AG04449 (cell line): ENCODE measurements at regions not wholly inside any gene's neighbourhood (a gene's known extent, or its start where the extent isn't known, plus 50 kb on each side); places are given as distances from the start of the nearest gene placed in this dataset.

Source experiments
- CTCF ChIA-PET: fragments of 350-600 bp; formaldehyde crosslinking; extraction: SDS; loops from one replicate; lab custom pipeline; 2021; ENCODE audit warnings: antibody characterized with exemption; lab: Yijun Ruan, JAX
- POLR2A ChIA-PET: fragments of 400-600, 350-600 bp; formaldehyde crosslinking; extraction: SDS; loops from one replicate; lab custom pipeline; 2020; ENCODE audit warnings: antibody characterized with exemption, inconsistent platforms; lab: Yijun Ruan, JAX
- DNase-seq: peaks from one replicate; pipeline ENCODE4 v3.0.0-alpha.2; 2010; ENCODE audit warnings: low read depth, low spot score
- H3K4me3 ChIP-seq: 2 replicates; pipeline ENCODE4 v1.5.1; 2011; ENCODE audit warnings: low read depth, mild to moderate bottlenecking, control low read depth, low read length
- CTCF ChIP-seq: IDR thresholded peaks from one replicate; pipeline ENCODE4 v1.5.1; 2011; ENCODE audit warnings: mild to moderate bottlenecking, moderate library complexity, low read length, control low read depth, inconsistent platforms; ENCODE audit not compliant: insufficient read depth; ENCODE audit errors: missing control alignments

GRCh38 chr3:109532257-109533216, 195.2 kb upstream of the DPPA4 start:
- POLR2A ChIA-PET, result no interaction called here
- DNase-seq, result peak; percentile 1
- H3K4me3 ChIP-seq, result no peak overlapping the region
- no peak for TF ChIP-seq CTCF
- CTCF ChIA-PET, result no interaction called here

DNA sequence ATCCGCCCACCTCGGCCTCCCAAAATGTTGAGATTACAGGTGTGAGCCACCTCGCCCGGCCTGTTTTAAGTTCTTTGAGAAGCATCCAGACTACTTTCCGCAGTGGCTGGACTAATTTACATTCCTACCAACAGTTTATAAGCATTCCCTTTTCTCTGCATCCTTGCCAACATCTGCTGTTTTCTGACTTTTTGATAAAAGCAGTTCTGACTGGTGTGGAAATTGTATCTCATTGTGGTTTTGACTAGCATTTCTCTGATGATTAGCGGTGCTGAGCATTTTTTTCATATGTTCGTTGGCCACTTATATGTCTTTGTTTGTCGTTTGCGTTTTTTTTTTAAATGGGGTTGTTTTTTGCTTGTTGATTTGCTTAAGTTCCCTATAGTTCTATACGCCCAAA, 208.4 kb upstream of the DPPA4 start:
- no peak for DNase-seq
- ChIA-PET CTCF (no interaction called here), POLR2A (no interaction called here)
- no peak overlapping the region for H3K4me3 ChIP-seq
- TF ChIP-seq CTCF, result no peak

DNA sequence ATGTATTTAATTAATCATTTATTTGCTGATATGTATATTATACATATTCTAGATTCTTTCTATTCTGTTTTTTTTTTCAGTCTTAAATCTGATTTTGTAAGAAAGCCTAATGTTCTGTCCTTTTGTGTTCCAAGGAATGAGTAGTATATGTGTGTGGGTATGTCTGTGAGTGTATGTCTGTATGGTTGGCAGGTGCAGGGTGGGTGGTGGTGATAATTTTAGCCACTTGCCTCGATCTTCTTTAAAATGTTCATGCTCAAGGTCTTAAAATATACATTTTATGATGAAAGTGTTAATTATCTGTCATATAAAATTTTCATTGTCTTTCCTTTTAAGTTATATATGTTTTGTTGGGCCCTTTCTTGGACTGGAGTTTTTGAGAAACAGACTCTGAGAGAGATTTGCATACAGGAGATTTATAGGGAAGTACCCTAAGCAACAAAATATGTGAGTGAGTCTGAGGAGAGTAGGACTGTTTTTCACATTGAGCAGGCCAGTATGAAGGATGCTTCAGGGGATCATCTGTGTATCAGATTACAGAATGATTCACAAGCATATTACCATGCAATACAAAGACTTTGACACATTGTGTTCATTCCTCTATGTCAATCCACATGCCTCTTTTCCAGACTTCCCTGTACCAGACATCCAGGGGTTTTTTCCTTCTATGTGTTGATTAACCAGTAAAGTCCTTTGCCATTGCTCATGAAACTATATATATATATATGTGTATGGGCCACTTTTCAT, 211.0 kb upstream of the DPPA4 start:
- CTCF ChIA-PET, result no interaction called here
- no peak for TF ChIP-seq CTCF
- POLR2A ChIA-PET, result no interaction called here
- H3K4me3 ChIP-seq, result no peak overlapping the region
- DNase-seq, result no peak

DNA sequence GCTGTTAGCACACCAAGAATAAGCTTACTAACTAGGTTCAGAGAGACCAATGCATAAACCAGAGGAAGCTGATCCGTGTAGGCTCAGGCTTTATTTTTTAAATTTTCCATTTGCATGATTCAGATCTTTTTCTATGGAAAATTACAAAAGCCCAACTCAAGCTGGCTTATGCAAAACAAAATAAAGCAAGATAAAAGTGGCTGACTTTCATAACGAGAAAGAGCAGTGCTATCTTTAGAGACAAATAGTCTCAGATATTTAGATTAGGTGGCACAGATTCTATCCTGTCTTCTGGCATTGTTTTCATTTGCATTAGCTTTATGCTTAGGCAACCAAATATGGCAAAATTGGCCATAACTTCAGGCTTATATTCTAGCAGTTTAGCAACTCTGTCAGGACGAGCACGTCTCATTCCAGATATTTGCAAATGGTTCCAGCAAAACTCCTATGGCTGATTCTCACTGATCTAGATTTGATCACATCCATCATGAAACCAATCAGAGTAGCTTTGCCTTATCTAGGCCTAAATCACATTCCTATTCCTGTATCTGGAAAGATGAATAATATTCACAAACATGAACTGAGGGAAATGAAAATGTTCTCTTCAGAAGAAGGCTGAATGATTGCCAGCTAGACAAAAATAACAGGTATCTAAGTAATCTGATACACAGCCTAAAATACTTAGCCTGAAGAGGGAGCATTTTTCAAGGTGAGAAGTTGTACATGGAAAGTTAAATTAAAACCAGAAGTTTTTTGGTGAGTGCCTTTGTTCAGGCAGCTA, 216.4 kb upstream of the DPPA4 start:
- no peak overlapping the region for H3K4me3 ChIP-seq
- no peak for DNase-seq
- CTCF ChIA-PET, result no interaction called here
- TF ChIP-seq CTCF, result no peak
- POLR2A ChIA-PET, result no interaction called here

- no peak overlapping the region for H3K4me3 ChIP-seq
- TF ChIP-seq CTCF, result no peak
- no peak for DNase-seq
- POLR2A ChIA-PET, result no interaction called here
- CTCF ChIA-PET, result no interaction called here
Measured at GRCh38 chr3:109559389-109559788, 222.0 kb upstream of the DPPA4 start.
